HL-60 (cell line): ENCODE measurements at regions not wholly inside any gene's neighbourhood (a gene's known extent, or its start where the extent isn't known, plus 50 kb on each side); places are given as distances from the start of the nearest gene placed in this dataset.

Experiments
- DNase-seq, 2 experiments: peaks; one replicate each; pipeline ENCODE4 v3.0.0-alpha.2; 2010 to 2020; ENCODE audit warnings: low read depth in 1 of 2, low spot score in 1 of 2
- H3K27ac ChIP-seq: fragments of 250-450 bp; sonication (Bioruptor Pico); replicated peaks from 2 replicates; pipeline ENCODE4 v1.5.1; 2020; ENCODE audit warnings: mild to moderate bottlenecking, moderate library complexity
- H3K27me3 ChIP-seq: fragments of 250-450 bp; sonication (Bioruptor Pico); 2 replicates; pipeline ENCODE4 v1.5.1; 2021; ENCODE audit warnings: mild to moderate bottlenecking, moderate library complexity; ENCODE audit not compliant: insufficient read depth, poor library complexity, severe bottlenecking
- H3K4me3 ChIP-seq: replicated peaks from 2 replicates; pipeline ENCODE4 v1.5.1; 2011; ENCODE audit warnings: mild to moderate bottlenecking, control low read depth, low read length; ENCODE audit not compliant: insufficient read depth
- GABPA ChIP-seq: IDR thresholded peaks from 2 replicates; pipeline ENCODE4 v1.6.1; 2012; ENCODE audit warnings: low read depth
- POLR2AphosphoS5 ChIP-seq: IDR thresholded peaks from 2 replicates; pipeline ENCODE4 v1.6.1; 2012; ENCODE audit warnings: low read depth
- SPI1 ChIP-seq: IDR thresholded peaks from 2 replicates; pipeline ENCODE4 v1.6.1; 2012; ENCODE audit warnings: low read depth, mild to moderate bottlenecking, borderline replicate concordance
- TF ChIP-seq, protein P1 (sequence below): IDR thresholded peaks from one replicate; pipeline ENCODE4 v1.5.1; 2011; ENCODE audit warnings: low read length, control low read depth, inconsistent platforms; ENCODE audit not compliant: insufficient read depth
- TF ChIP-seq, protein P2 (sequence below): IDR thresholded peaks from 2 replicates; pipeline ENCODE4 v1.6.1; 2012; ENCODE audit warnings: low read depth; ENCODE audit not compliant: insufficient replicate concordance

DNA sequence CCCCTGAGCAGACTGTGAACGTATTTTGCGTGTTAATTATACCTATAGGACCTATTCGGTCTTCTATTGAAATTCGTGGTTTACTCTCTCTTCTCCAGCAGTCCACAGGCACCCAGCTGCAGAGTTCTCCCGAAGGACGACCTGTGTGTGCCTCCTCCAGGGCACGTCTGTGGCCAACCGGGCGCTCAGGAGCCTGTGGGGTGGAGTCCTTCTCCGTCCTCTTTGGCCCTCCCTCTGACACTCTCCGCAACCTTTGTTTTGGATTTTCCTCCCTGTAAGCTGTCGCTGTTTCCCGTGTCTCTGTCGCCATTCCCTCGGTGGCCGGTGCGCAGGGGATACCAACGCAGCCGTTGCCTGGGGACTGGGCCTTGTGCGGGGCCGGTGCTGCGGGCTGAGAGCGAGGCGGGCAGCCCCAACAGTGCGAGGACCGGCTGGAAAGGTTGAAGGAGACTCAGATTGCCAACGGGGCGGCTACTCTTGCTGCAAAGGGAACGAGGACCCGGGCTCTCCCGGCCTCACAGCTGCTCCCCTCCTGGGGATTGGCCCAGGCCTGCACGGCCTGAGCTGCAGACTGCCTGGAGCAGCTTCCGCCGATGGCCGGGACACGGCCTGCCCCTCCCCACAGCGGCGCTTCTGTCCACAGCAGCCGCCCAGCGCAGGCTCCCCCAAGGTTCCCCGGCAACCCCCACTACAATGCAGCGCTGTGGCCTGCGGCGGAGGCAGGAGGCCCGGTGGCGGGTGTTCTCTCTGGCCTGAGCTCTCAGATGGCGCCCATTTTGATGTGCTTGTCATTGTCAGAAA, 221.0 kb downstream of the MTX2 start:
- DNase-seq, result no peak
- no peak overlapping the region for H3K27ac ChIP-seq
- H3K4me3 ChIP-seq, result no peak overlapping the region
- TF ChIP-seq GABPA (no peak), SPI1 (no peak), POLR2AphosphoS5 (no peak)
- peaks cover 21% of the 10 kb centered on the region for H3K27me3 ChIP-seq

DNA sequence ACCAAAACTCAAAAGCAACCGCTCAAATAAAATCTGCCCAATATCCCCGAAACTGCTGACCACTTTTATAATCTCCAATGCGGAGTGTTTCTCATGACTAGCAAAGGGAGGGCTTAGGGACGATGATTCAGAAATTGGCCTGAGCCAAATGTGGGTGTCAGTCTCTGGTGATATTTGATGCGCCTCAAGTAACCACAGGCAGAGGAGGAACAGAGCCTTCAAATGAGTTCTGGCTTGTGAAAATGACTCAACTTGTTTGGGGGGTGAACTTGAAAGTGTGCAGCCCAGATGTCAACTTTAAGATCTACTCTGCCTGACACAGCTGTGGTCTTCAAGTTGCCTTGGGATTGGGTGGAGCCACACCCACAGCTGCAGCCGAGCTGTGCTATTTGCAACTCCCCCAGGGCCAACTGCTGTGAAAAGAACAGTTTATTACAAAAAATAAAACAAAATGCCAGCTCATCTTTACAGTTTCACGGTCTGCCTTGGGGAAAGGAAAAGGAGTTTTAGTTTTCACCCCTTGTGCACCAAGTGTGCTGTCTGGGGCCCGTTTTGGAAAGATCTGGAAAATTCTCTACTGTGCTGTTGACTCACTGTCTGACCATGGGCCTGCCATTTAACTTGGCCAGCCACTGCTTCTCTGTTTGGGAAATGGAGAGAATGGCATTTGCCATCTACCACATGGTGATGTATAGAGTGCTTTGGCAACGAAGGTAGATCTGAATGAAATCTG, 222.1 kb downstream of the MTX2 start:
- H3K27ac ChIP-seq, result no peak overlapping the region
- H3K4me3 ChIP-seq, result no peak overlapping the region
- DNase-seq, result no peak
- H3K27me3 ChIP-seq, result peaks cover 27% of the 10 kb centered on the region
- TF ChIP-seq, protein P1, sequence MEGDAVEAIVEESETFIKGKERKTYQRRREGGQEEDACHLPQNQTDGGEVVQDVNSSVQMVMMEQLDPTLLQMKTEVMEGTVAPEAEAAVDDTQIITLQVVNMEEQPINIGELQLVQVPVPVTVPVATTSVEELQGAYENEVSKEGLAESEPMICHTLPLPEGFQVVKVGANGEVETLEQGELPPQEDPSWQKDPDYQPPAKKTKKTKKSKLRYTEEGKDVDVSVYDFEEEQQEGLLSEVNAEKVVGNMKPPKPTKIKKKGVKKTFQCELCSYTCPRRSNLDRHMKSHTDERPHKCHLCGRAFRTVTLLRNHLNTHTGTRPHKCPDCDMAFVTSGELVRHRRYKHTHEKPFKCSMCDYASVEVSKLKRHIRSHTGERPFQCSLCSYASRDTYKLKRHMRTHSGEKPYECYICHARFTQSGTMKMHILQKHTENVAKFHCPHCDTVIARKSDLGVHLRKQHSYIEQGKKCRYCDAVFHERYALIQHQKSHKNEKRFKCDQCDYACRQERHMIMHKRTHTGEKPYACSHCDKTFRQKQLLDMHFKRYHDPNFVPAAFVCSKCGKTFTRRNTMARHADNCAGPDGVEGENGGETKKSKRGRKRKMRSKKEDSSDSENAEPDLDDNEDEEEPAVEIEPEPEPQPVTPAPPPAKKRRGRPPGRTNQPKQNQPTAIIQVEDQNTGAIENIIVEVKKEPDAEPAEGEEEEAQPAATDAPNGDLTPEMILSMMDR, result no peak
- TF ChIP-seq SPI1 (no peak), GABPA (no peak)

GRCh38 chr2:176492583-176492982, 223.3 kb downstream of the MTX2 start:
- H3K27me3 ChIP-seq, result peaks cover 32% of the 10 kb centered on the region
- no peak for TF ChIP-seq POLR2AphosphoS5
- TF ChIP-seq, protein P2, sequence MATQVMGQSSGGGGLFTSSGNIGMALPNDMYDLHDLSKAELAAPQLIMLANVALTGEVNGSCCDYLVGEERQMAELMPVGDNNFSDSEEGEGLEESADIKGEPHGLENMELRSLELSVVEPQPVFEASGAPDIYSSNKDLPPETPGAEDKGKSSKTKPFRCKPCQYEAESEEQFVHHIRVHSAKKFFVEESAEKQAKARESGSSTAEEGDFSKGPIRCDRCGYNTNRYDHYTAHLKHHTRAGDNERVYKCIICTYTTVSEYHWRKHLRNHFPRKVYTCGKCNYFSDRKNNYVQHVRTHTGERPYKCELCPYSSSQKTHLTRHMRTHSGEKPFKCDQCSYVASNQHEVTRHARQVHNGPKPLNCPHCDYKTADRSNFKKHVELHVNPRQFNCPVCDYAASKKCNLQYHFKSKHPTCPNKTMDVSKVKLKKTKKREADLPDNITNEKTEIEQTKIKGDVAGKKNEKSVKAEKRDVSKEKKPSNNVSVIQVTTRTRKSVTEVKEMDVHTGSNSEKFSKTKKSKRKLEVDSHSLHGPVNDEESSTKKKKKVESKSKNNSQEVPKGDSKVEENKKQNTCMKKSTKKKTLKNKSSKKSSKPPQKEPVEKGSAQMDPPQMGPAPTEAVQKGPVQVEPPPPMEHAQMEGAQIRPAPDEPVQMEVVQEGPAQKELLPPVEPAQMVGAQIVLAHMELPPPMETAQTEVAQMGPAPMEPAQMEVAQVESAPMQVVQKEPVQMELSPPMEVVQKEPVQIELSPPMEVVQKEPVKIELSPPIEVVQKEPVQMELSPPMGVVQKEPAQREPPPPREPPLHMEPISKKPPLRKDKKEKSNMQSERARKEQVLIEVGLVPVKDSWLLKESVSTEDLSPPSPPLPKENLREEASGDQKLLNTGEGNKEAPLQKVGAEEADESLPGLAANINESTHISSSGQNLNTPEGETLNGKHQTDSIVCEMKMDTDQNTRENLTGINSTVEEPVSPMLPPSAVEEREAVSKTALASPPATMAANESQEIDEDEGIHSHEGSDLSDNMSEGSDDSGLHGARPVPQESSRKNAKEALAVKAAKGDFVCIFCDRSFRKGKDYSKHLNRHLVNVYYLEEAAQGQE, result no peak
- no peak for TF ChIP-seq GABPA
- TF ChIP-seq SPI1, result no peak
- TF ChIP-seq, protein P1, result no peak
- H3K27ac ChIP-seq, result no peak overlapping the region
- DNase-seq, result no peak
- no peak overlapping the region for H3K4me3 ChIP-seq

DNA sequence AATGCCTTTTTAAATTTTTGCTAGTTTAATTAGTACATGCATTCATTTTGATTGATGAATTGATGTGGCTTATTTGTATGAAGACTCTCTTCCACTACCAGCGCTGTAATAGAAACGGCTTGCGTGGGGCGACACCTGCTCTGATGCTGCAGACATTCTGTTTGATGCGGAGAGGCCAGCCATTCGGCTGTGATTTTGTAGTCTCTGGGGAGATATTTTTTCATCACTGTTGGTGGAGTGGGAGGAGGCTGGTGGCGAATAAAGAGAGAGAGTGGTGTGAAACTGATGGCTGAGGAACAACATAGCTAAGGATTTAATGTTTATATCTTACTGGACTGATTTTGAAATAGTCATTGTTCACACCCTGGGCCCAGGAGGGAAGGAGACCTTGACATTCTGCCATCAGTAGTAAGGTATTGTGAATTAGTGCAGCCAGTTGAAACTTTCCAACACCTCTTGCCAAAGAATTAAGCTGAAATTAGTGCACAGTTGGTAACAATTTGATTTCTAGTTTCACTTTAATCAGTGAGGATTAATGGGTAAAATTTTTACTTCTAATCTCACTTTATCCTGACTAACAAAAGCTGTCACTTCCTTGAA, 224.1 kb downstream of the MTX2 start:
- no peak for DNase-seq
- peaks cover 32% of the 10 kb centered on the region for H3K27me3 ChIP-seq
- TF ChIP-seq, protein P2, result no peak
- TF ChIP-seq SPI1 (no peak), POLR2AphosphoS5 (no peak), GABPA (no peak)
- TF ChIP-seq, protein P1, result no peak
- H3K4me3 ChIP-seq, result no peak overlapping the region
- no peak overlapping the region for H3K27ac ChIP-seq
